K562 (cell line): ENCODE measurements at regions not wholly inside any gene's neighbourhood (a gene's known extent, or its start where the extent isn't known, plus 50 kb on each side); places are given as distances from the start of the nearest gene placed in this dataset.

Experiments
- ELF1 ChIP-seq: fragments of 200-800 bp; sonication (Bioruptor generic); IDR thresholded peaks from 2 replicates; pipeline ENCODE4 v1.6.1; 2016; ENCODE audit warnings: missing genetic modification characterization, missing compliant biosample characterization
- JUN ChIP-seq, 2 experiments: sonication (generic) in 1 of 2; formaldehyde crosslinking in 1 of 2; IDR thresholded peaks; 2 replicates each; pipeline versions ENCODE4 v1.6.1 to v1.8.0; 2012 to 2022; ENCODE audit warnings: borderline replicate concordance in 2 of 2, mild to moderate bottlenecking in 2 of 2, improper control_type of control experiment in 1 of 2, low read depth in 1 of 2, low read length in 1 of 2, missing genetic modification reagents in 1 of 2
- RAD51 ChIP-seq: fragments of 450-650 bp; IDR thresholded peaks from 2 replicates; pipeline ENCODE4 v1.7.1; 2016; ENCODE audit warnings: low read depth, mild to moderate bottlenecking, borderline replicate concordance
- TARDBP ChIP-seq: fragments of 450-650 bp; IDR thresholded peaks from 2 replicates; pipeline ENCODE4 v1.6.1; 2016
- ZKSCAN1 ChIP-seq: fragments of 150-350 bp; IDR thresholded peaks from 2 replicates; pipeline ENCODE4 v1.6.1; 2016; ENCODE audit warnings: low read depth, low read length
- TF ChIP-seq, protein P1 (sequence below), 3 experiments: IDR thresholded peaks in 2 of 3; conservative IDR thresholded peaks in 1 of 3; 2 replicates each; pipeline ENCODE4 v1.5.1; 2011 to 2012; ENCODE audit warnings: low read length in 3 of 3, mild to moderate bottlenecking in 3 of 3, control low read depth in 2 of 3, improper control_type of control experiment in 1 of 3, inconsistent platforms in 1 of 3, low read depth in 1 of 3, mixed read lengths in 1 of 3, moderate library complexity in 1 of 3; ENCODE audit not compliant: insufficient read depth in 2 of 3

DNA sequence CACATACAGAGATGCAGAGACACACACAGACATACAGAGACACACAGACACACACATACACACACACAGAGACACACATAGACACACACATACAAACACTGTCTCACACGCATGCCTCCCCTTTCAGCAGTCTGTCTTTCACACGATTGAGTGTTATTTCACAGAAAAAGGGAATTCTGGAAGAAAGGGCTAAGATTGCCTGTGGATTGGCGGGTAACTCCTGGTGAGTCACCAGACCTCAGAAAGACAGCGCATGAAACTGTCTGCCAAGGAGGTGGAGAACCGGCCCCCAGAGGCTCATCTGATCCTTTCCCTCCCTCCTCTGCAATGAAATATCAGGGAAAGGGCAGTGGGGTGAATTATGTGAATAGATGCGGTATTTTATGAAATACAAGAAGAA lies 127.2 kb upstream of the GSC start:
- TF ChIP-seq ZKSCAN1 = no peak
- TF ChIP-seq TARDBP = no peak
- no peak for TF ChIP-seq RAD51
- TF ChIP-seq, protein P1, sequence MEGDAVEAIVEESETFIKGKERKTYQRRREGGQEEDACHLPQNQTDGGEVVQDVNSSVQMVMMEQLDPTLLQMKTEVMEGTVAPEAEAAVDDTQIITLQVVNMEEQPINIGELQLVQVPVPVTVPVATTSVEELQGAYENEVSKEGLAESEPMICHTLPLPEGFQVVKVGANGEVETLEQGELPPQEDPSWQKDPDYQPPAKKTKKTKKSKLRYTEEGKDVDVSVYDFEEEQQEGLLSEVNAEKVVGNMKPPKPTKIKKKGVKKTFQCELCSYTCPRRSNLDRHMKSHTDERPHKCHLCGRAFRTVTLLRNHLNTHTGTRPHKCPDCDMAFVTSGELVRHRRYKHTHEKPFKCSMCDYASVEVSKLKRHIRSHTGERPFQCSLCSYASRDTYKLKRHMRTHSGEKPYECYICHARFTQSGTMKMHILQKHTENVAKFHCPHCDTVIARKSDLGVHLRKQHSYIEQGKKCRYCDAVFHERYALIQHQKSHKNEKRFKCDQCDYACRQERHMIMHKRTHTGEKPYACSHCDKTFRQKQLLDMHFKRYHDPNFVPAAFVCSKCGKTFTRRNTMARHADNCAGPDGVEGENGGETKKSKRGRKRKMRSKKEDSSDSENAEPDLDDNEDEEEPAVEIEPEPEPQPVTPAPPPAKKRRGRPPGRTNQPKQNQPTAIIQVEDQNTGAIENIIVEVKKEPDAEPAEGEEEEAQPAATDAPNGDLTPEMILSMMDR (IDR thresholded peaks at IDR 0.05 in 2 of 3, conservative IDR thresholded peaks at IDR 0.05 in 1 of 3; ENCODE audit: insufficient read depth in 2 of 3, low read depth in 1 of 3, low read length in 3 of 3) = no peak
- TF ChIP-seq ELF1 (tag) = no peak
- TF ChIP-seq JUN (IDR thresholded peaks at IDR 0.05; ENCODE audit: borderline replicate concordance, low read depth, low read length) = no peak
- TF ChIP-seq JUN (CRISPR knock-in tag; IDR thresholded peaks at IDR 0.05; ENCODE audit: borderline replicate concordance) = no peak
